Nephron (organoid): ENCODE measurements at regions not wholly inside any gene's neighbourhood (a gene's known extent, or its start where the extent isn't known, plus 50 kb on each side); places are given as distances from the start of the nearest gene placed in this dataset.
"Not testable (repeated sequence)": the region's sequence is repeated elsewhere in the genome, so short reads cannot be mapped to it uniquely, and the experiment has no call there.

ENCODE experiments used
- H3K27ac Mint-ChIP-seq, 3 experiments: 2 replicates each; pipeline ENCODE4 v1.8.0; 2020; ENCODE audit warnings: mixed read lengths in 3 of 3, mild to moderate bottlenecking in 2 of 3, moderate library complexity in 1 of 3
- H3K27me3 Mint-ChIP-seq: 2 replicates; pipeline ENCODE4 v1.8.0; 2021; ENCODE audit warnings: low read depth, mild to moderate bottlenecking, moderate library complexity, mixed read lengths
- H3K36me3 Mint-ChIP-seq: 2 replicates; pipeline ENCODE4 v1.8.0; 2020; ENCODE audit warnings: low read depth, mixed read lengths
- H3K4me1 Mint-ChIP-seq: 2 replicates; pipeline ENCODE4 v1.8.0; 2020; ENCODE audit warnings: mixed read lengths
- H3K4me3 Mint-ChIP-seq, 3 experiments: 2 replicates each; pipeline ENCODE4 v1.8.0; 2020; ENCODE audit warnings: mild to moderate bottlenecking in 3 of 3, mixed read lengths in 3 of 3, moderate library complexity in 2 of 3
- H3K9me3 Mint-ChIP-seq: 2 replicates; pipeline ENCODE4 v1.8.0; 2020; ENCODE audit warnings: mixed read lengths
- CTCF ChIP-seq, 3 experiments: fragments of 200-600 bp; sonication (generic); IDR thresholded peaks; one replicate each; pipeline ENCODE4 v1.5.0; 2021; ENCODE audit warnings: antibody characterized with exemption in 3 of 3; ENCODE audit not compliant: unreplicated experiment in 3 of 3

- no peak for TF ChIP-seq CTCF (IDR thresholded peaks at IDR 0.05; ENCODE audit: unreplicated experiment in 3 of 3)
- Mint-ChIP-seq H3K4me1 (no peaks in the 10 kb centered on the region), H3K27ac (no peak overlapping the region), H3K9me3 (peaks cover 3% of the 10 kb centered on the region), H3K36me3 (no peaks in the 10 kb centered on the region), H3K27me3 (no peaks in the 10 kb centered on the region), H3K4me3 (no peak overlapping the region)
Observed at GRCh38 chr14:37824939-37825712, 229.7 kb downstream of the TTC6 start.

- H3K4me1 Mint-ChIP-seq: no peaks in the 10 kb centered on the region
- H3K4me3 Mint-ChIP-seq: no peak overlapping the region
- no peak overlapping the region for H3K27ac Mint-ChIP-seq
- no peak for TF ChIP-seq CTCF (IDR thresholded peaks at IDR 0.05; ENCODE audit: unreplicated experiment in 3 of 3)
- peaks cover 6% of the 10 kb centered on the region for H3K36me3 Mint-ChIP-seq
- H3K9me3 Mint-ChIP-seq: peaks cover 15% of the 10 kb centered on the region
- H3K27me3 Mint-ChIP-seq: no peaks in the 10 kb centered on the region
Observed at GRCh38 chr14:37826869-37827268, 231.4 kb downstream of the TTC6 start.

DNA sequence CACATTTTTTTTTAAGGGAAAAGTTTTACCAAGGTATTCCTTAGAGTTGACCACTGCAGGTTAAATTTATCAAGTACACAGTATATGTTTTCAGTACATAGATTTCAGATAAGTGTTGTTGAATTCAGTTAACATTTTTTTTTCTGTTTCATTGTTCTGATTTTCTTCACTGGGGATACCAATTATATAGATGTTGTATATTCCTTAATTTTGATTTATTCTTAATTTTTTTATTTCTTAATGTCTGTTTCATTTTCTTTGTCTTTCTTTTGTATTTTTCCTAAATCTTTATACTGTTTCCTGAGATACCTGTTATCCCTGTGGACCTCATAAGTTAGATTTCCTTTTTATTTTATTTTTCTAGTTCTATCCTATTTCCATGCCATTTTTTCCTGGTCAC is 234.8 kb downstream of the TTC6 start:
- H3K4me1 Mint-ChIP-seq: no peaks in the 10 kb centered on the region
- peaks cover 6% of the 10 kb centered on the region for H3K36me3 Mint-ChIP-seq
- H3K27me3 Mint-ChIP-seq: no peaks in the 10 kb centered on the region
- no peak overlapping the region for H3K27ac Mint-ChIP-seq
- TF ChIP-seq CTCF (IDR thresholded peaks at IDR 0.05; ENCODE audit: unreplicated experiment in 3 of 3): no peak
- peaks cover 36% of the 10 kb centered on the region for H3K9me3 Mint-ChIP-seq
- H3K4me3 Mint-ChIP-seq: no peak overlapping the region

DNA sequence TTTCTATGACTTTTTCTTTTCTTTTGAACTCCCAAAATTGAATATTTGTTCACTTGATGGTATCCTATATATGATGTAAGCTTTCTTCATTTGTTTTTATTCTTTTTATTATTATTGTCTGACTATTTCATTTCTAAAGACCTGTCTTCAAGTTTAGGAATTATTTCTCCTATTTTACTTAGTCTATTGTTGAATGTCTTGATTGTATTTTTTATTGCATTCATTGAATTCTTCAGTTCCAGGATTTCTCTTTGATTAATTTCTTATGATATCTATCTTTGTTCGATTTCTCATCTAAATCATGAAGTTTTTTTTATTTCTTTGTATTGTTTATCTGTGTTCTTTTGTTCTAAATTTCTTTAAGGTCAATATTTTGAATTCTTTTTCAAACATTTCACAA is 238.8 kb downstream of the TTC6 start:
- no peak overlapping the region for H3K27ac Mint-ChIP-seq

GRCh38 chr14:37838778-37839177 is 243.3 kb downstream of the TTC6 start:
- not testable (repeated sequence) for H3K36me3 Mint-ChIP-seq, H3K4me1 Mint-ChIP-seq, H3K27ac Mint-ChIP-seq, H3K27me3 Mint-ChIP-seq, H3K4me3 Mint-ChIP-seq
- H3K9me3 Mint-ChIP-seq: peaks cover 15% of the 10 kb centered on the region

More for the DNA sequence above, 238.8 kb downstream of the TTC6 start:
- Mint-ChIP-seq H3K27me3 (no peaks in the 10 kb centered on the region), H3K4me1 (no peaks in the 10 kb centered on the region), H3K9me3 (peaks cover 39% of the 10 kb centered on the region), H3K36me3 (peaks cover 6% of the 10 kb centered on the region), H3K4me3 (no peak overlapping the region)
- no peak for TF ChIP-seq CTCF (IDR thresholded peaks at IDR 0.05; ENCODE audit: unreplicated experiment in 3 of 3)

DNA sequence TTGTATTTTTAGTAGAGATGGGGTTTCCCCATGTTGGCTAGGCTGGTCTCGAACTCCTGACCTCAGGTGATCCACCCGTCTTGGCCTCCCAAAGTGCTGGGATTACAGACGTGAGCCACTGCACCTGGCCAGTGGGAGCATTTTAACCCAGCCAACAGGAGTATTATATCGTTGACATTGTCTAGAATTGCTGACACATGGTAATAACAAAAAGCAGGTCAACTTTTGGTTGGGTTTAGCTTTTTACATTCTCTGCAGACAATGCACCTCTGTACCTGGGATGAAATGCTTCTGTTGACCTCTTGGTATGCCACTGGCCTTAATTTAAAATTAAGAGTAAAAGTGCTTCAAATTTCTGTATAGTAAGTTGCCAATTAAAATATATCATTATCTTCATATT is 245.6 kb downstream of the TTC6 start:
- H3K36me3 Mint-ChIP-seq, H3K4me1 Mint-ChIP-seq, H3K27me3 Mint-ChIP-seq, H3K9me3 Mint-ChIP-seq, H3K27ac Mint-ChIP-seq, H3K4me3 Mint-ChIP-seq: not testable (repeated sequence)

DNA sequence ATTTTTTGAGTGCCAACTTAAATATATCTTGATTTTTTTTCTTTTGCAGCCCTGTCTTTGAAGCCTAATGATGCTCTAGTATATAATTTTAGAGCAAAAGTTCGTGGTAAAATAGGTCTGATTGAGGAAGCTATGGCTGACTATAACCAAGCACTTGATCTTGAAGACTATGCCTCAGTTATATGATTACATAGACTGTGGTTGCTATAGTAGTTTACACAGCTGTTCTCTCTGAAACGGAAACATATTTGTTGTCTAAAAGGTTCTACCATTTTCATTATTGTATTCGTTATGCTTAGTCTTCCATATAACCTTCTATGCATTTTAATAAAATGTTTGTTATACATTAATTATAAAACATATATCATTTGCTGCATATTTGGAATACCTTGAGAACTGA is 246.7 kb downstream of the TTC6 start:
- H3K27me3 Mint-ChIP-seq: no peaks in the 10 kb centered on the region
- H3K27ac Mint-ChIP-seq: no peak overlapping the region

More for the DNA sequence above, 246.7 kb downstream of the TTC6 start:
- Mint-ChIP-seq H3K4me1 (no peaks in the 10 kb centered on the region), H3K4me3 (no peak overlapping the region), H3K9me3 (peaks cover 2% of the 10 kb centered on the region), H3K36me3 (no peaks in the 10 kb centered on the region)
- no peak for TF ChIP-seq CTCF (IDR thresholded peaks at IDR 0.05; ENCODE audit: unreplicated experiment in 3 of 3)
